A549 (cell line): ENCODE measurements at regions not wholly inside any gene's neighbourhood (a gene's known extent, or its start where the extent isn't known, plus 50 kb on each side); places are given as distances from the start of the nearest gene placed in this dataset.

Source experiments
- ATAC-seq, 2 experiments: fragments of 200-7000 bp in 1 of 2; fragments of >200 bp in 1 of 2; cut with Nextera tagmentation in 1 of 2; cut with Tn5 transposase in 1 of 2; 3 replicates each; pipeline versions ENCODE4 v1.8.0 to v1.9.1; 2018 to 2020; ENCODE audit warnings: mild to moderate bottlenecking in 1 of 2, moderate library complexity in 1 of 2
- CTCF ChIA-PET: fragments of 300-600 bp; sonication (Branson Sonifier 250); formaldehyde crosslinking; extraction: SDS; loops from one replicate; lab custom pipeline; 2021; ENCODE audit warnings: antibody characterized with exemption, inconsistent platforms; lab: Yijun Ruan, JAX
- POLR2A ChIA-PET: fragments of 350-600 bp; formaldehyde crosslinking; extraction: SDS; loops from one replicate; lab custom pipeline; 2021; ENCODE audit warnings: antibody characterized with exemption, inconsistent platforms; lab: Yijun Ruan, JAX
- DNase-seq, 2 experiments: peaks; one replicate each; pipeline versions ENCODE4 v3.0.0 to v3.0.0-alpha.2; 2011 to 2016; ENCODE audit warnings: low read depth in 1 of 2, low spot score in 1 of 2
- FAIRE-seq: peaks from 2 replicates; lab custom pipeline; 2011; peaks lifted over from hg19 to GRCh38; lab: Jason Lieb, UNC
- H3K27ac ChIP-seq, 2 experiments: fragments of >200 bp; sonication (Bioruptor Twin); formaldehyde crosslinking; 3 replicates each; pipeline ENCODE4 v1.5.1; 2016 to 2017
- H3K4me1 ChIP-seq: fragments of >200 bp; sonication (Bioruptor Twin); formaldehyde crosslinking; 3 replicates; pipeline ENCODE4 v1.6.1; 2016
- H3K4me2 ChIP-seq: fragments of >200 bp; sonication (Bioruptor Twin); formaldehyde crosslinking; 3 replicates; pipeline ENCODE4 v1.6.1; 2016
- H3K4me3 ChIP-seq: fragments of >200 bp; sonication (Bioruptor Twin); formaldehyde crosslinking; 3 replicates; pipeline ENCODE4 v1.5.1; 2016
- H3K9me3 ChIP-seq: fragments of >200 bp; sonication (Bioruptor Twin); formaldehyde crosslinking; 3 replicates; pipeline ENCODE4 v1.6.1; 2016
- BHLHE40 ChIP-seq: IDR thresholded peaks from 2 replicates; pipeline ENCODE4 v1.6.1; 2012; ENCODE audit warnings: low read depth, low read length, inconsistent platforms
- CBX2 ChIP-seq: fragments of 200-600 bp; sonication (generic); IDR thresholded peaks from 2 replicates; pipeline ENCODE4 v1.6.1; 2016; ENCODE audit warnings: low read depth, mild to moderate bottlenecking, borderline replicate concordance
- CBX8 ChIP-seq: fragments of 200-600 bp; sonication (generic); IDR thresholded peaks from 2 replicates; pipeline ENCODE4 v1.6.1; 2016
- EHF ChIP-seq: fragments of 250-450 bp; sonication (Bioruptor Pico); IDR thresholded peaks from 2 replicates; pipeline ENCODE4 v1.5.0; 2020; ENCODE audit warnings: mild to moderate bottlenecking
- EHMT2 ChIP-seq: fragments of 200-600 bp; sonication (generic); IDR thresholded peaks from 2 replicates; pipeline ENCODE4 v1.6.1; 2016; ENCODE audit warnings: antibody characterized with exemption, low read depth, mild to moderate bottlenecking, moderate library complexity
- FOSB ChIP-seq: fragments of 250-450 bp; sonication (Bioruptor Pico); IDR thresholded peaks from 2 replicates; pipeline ENCODE4 v1.5.0; 2020; ENCODE audit warnings: mild to moderate bottlenecking, moderate library complexity
- GATA3 ChIP-seq: IDR thresholded peaks from 2 replicates; pipeline ENCODE4 v1.6.1; 2012; ENCODE audit warnings: borderline replicate concordance
- HES2 ChIP-seq: fragments of >200 bp; sonication (Bioruptor Twin); formaldehyde crosslinking; IDR thresholded peaks from 2 replicates; pipeline ENCODE4 v1.6.1; 2016
- HEYL ChIP-seq: fragments of 250-450 bp; sonication (Bioruptor Pico); IDR thresholded peaks from 2 replicates; pipeline ENCODE4 v1.8.0; 2021; ENCODE audit warnings: mild to moderate bottlenecking, moderate library complexity
- HOXB5 ChIP-seq: fragments of 250-450 bp; sonication (Bioruptor Pico); IDR thresholded peaks from 2 replicates; pipeline ENCODE4 v1.5.0; 2020; ENCODE audit warnings: mild to moderate bottlenecking, moderate library complexity
- JUN ChIP-seq, 2 experiments: fragments of >200 bp; sonication (Bioruptor Twin); formaldehyde crosslinking; IDR thresholded peaks; 2 replicates in 1 of 2; 3 replicates in 1 of 2; pipeline ENCODE4 v1.6.1; 2016 to 2017
- MAZ ChIP-seq: fragments of 150-350 bp; IDR thresholded peaks from 2 replicates; pipeline ENCODE4 v1.6.1; 2014; ENCODE audit warnings: antibody characterized with exemption, low read depth, low read length, borderline replicate concordance
- NFE2L2 ChIP-seq: fragments of 150-350 bp; conservative IDR thresholded peaks from 2 replicates; pipeline ENCODE4 v1.6.1; 2014; ENCODE audit warnings: low read length
- NPAS2 ChIP-seq: fragments of 250-450 bp; sonication (Bioruptor Pico); IDR thresholded peaks from 2 replicates; pipeline ENCODE4 v1.8.0; 2022; ENCODE audit warnings: mild to moderate bottlenecking, moderate library complexity, borderline replicate concordance
- PBX3 ChIP-seq: IDR thresholded peaks from 2 replicates; pipeline ENCODE4 v1.6.1; 2012
- POLR2A ChIP-seq: IDR thresholded peaks from 2 replicates; pipeline ENCODE4 v1.6.1; 2012; ENCODE audit warnings: mild to moderate bottlenecking, low read length
- POLR2AphosphoS2 ChIP-seq: conservative IDR thresholded peaks from 2 replicates; pipeline ENCODE4 v1.6.1; 2012; ENCODE audit warnings: low read length, improper control_type of control experiment, inconsistent platforms
- RCOR1 ChIP-seq: fragments of 150-350 bp; IDR thresholded peaks from 2 replicates; pipeline ENCODE4 v1.6.1; 2014; ENCODE audit warnings: antibody characterized with exemption, low read length, low read depth
- SMC3 ChIP-seq: fragments of >200 bp; sonication (Bioruptor Twin); formaldehyde crosslinking; IDR thresholded peaks from 3 replicates; pipeline ENCODE4 v1.6.1; 2018; ENCODE audit warnings: inconsistent platforms
- USF2 ChIP-seq: fragments of 450-650 bp; IDR thresholded peaks from 2 replicates; pipeline ENCODE4 v1.6.1; 2014; ENCODE audit warnings: antibody characterized with exemption
- ZC3H11A ChIP-seq: fragments of 450-650 bp; IDR thresholded peaks from 2 replicates; pipeline ENCODE4 v1.6.1; 2014; ENCODE audit warnings: antibody characterized with exemption, mild to moderate bottlenecking
- ZFP36 ChIP-seq: fragments of 450-650 bp; IDR thresholded peaks from 2 replicates; pipeline ENCODE4 v1.6.1; 2014; ENCODE audit warnings: borderline replicate concordance; ENCODE audit not compliant: partially characterized antibody
- ZSCAN20 ChIP-seq: fragments of 250-450 bp; sonication (Bioruptor Pico); IDR thresholded peaks from 2 replicates; pipeline ENCODE4 v1.8.0; 2022; ENCODE audit warnings: mild to moderate bottlenecking, moderate library complexity
- WGBS: methylation state at CpG from one replicate; pipeline ENCODE4 v1.1.6; 2017; ENCODE audit errors: missing lambda C conversion rate; 5-methylcytosine and 5-hydroxymethylcytosine counted together
- TF ChIP-seq, protein P1 (sequence below): fragments of >200 bp; sonication (Bioruptor Twin); formaldehyde crosslinking; IDR thresholded peaks from 3 replicates; pipeline ENCODE4 v1.6.1; 2016
- TF ChIP-seq, protein P2 (sequence below): fragments of 250-450 bp; sonication (Bioruptor Pico); IDR thresholded peaks from 2 replicates; pipeline ENCODE4 v1.5.0; 2021; ENCODE audit warnings: mild to moderate bottlenecking, moderate library complexity, borderline replicate concordance

DNA sequence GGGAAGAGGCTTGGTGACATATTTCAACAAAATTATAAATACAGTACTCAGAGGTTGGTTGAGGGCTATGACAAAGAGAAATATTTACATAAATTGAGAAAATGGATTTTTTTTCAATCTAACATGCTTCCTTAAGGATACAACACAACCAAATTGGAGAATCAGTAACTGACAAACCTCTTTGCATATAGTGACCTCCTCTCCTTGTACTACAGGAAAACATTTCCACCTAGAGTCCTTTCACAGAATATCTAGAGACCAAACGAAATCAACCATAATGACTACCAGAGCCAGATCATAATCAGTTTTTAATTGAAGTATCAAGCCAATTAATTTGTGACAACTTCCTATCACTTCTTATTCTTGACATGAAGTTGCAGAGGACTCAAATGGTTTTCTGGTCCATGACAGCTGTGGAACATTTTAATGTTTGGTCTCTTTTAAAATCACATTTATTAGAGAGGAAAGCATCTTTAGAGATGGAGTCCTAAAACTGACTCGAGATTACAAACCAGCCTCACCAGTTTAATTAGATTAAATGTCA lies 1636.5 kb upstream of the C9orf72 start:
- ATAC-seq: no peak
- CTCF ChIA-PET: no interaction called here
- FAIRE-seq: no peak

DNA sequence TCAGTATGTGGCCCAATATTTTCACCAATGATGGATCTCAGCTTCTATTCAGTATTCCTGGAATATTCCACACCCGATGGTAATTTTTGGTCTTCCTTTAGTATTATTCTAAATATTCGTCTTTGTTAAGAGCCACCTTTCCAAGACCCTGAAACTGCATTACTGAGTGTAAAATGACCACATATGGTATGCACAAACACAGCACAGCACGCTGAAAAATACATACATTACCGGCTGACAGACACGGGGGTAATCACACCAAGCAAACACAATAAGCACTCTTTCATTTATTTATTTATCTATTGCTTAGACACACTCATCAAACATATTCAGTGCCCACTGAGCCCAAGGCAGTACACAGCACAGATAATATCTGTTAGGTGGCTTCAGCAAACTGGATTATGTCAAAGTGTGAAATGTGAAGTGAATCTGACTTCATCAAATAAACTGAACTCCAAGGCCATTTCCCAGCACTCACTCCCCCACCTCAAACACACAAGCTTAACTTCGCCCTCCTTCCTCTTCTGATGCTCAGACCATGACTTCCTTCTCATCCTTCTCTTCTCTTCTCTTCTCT lies 1637.8 kb upstream of the C9orf72 start:
- 64% methylated on average over 6 of the region's 6 CpGs for WGBS
- Histone ChIP-seq H3K4me1 (peaks cover 22% of the 10 kb centered on the region), H3K4me2 (peak overlapping the region; percentile 100; the same call in 1 of the 3 replicates), H3K4me3 (no peak overlapping the region; the same call in 2 of the 3 replicates), H3K27ac (no peak overlapping the region), H3K9me3 (no peaks in the 10 kb centered on the region)
- POLR2A ChIA-PET: no interaction called here
- DNase-seq (no peak), FAIRE-seq (no peak), ATAC-seq (no peak)
- CTCF ChIA-PET: interaction anchor here (1.0 to 3.2 kb wide), 9 partner anchors 11 to 953 kb away, joined by 3 to 18 read pairs (median 3); no protein-coding TSS in a partner anchor
- no peak for TF ChIP-seq MAZ
- TF ChIP-seq EHMT2: no peak
- no peak for TF ChIP-seq PBX3
- no peak for TF ChIP-seq USF2
- no peak for TF ChIP-seq NPAS2 (CRISPR knock-in tag)
- no peak for TF ChIP-seq ZFP36
- no peak for TF ChIP-seq CBX2
- TF ChIP-seq, protein P1, sequence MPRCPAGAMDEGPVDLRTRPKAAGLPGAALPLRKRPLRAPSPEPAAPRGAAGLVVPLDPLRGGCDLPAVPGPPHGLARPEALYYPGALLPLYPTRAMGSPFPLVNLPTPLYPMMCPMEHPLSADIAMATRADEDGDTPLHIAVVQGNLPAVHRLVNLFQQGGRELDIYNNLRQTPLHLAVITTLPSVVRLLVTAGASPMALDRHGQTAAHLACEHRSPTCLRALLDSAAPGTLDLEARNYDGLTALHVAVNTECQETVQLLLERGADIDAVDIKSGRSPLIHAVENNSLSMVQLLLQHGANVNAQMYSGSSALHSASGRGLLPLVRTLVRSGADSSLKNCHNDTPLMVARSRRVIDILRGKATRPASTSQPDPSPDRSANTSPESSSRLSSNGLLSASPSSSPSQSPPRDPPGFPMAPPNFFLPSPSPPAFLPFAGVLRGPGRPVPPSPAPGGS: no peak

More for the DNA sequence above, 1636.5 kb upstream of the C9orf72 start:
- H3K4me3 ChIP-seq: no peak overlapping the region
- no peak for DNase-seq
- POLR2A ChIA-PET: no interaction called here
- no peak overlapping the region for H3K27ac ChIP-seq
- TF ChIP-seq POLR2A (no peak), CBX8 (peak; percentile 56; the same call in 1 of the 2 replicates)
- peaks cover 19% of the 10 kb centered on the region for H3K4me1 ChIP-seq
- H3K4me2 ChIP-seq: no peak overlapping the region
- H3K9me3 ChIP-seq: no peaks in the 10 kb centered on the region
- 15% methylated on average over 2 of the region's 2 CpGs for WGBS

DNA sequence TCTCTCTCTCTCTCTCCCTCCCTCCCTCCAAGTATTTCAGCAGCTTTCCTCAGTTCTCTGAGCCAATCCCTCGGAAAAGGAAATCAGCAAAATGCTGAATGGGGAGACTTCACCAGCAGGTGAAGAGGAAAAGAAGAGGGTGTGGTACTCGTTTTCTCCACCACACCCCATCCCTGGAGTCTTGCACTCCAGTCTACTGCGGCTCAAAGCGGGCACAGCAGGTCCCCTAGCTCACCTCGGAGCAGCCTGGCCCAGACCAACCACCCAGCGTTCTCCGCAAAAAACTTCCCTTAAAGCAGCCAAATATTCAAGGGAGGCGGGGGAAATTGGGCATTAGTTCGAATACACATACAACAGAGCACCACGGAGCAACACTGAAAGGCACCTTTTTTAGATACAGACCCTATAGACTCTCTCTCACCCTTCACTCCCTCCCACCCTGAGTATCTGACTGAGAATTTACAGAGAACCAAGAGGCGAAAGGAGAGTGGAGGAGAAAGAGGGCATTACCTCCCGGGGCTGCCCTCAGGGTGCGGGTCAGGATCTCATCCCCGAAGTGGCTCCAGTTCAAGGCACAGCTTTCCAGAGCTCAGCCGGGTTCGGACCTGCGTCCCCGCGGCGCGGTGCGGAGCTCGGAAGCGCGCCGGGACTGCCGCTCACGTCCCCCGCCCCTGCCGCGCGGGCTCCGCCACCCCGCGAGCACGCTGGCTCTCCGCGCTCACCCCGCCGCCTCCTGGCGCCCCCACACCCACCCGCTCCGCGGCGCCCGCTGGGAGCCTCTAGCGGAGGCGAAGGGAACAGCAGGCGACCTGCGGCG lies 1638.5 kb upstream of the C9orf72 start:
- DNase-seq (peak; percentile 47 to 56), FAIRE-seq (no peak), ATAC-seq (peak; percentile 70 to 85)
- 4% methylated on average over 23 of the region's 51 CpGs for WGBS
- Histone ChIP-seq H3K9me3 (no peaks in the 10 kb centered on the region), H3K4me2 (peak overlapping the region; percentile 100), H3K27ac (peak overlapping the region; percentile 25 to 69; a peak in 4 of 6 replicates), H3K4me1 (peaks cover 22% of the 10 kb centered on the region), H3K4me3 (peak overlapping the region; percentile 51)
- POLR2A ChIA-PET: no interaction called here
- CTCF ChIA-PET: interaction anchor here (0.8 to 3.2 kb wide), 15 partner anchors 9 to 954 kb away, joined by 3 to 18 read pairs (median 3); no protein-coding TSS in a partner anchor
- TF ChIP-seq ZC3H11A (no peak), RCOR1 (no peak), PBX3 (no peak), ZSCAN20 (no peak), HEYL (CRISPR knock-in tag) (no peak), HOXB5 (CRISPR knock-in tag) (no peak), ZFP36 (no peak), BHLHE40 (no peak), HES2 (no peak), SMC3 (peak; percentile 64), JUN (IDR thresholded peaks at IDR 0.05) (no peak), GATA3 (no peak), FOSB (no peak), EHMT2 (no peak), MAZ (no peak), NFE2L2 (no peak), POLR2AphosphoS2 (no peak), CBX2 (no peak), EHF (CRISPR knock-in tag) (no peak)
- TF ChIP-seq, protein P2, sequence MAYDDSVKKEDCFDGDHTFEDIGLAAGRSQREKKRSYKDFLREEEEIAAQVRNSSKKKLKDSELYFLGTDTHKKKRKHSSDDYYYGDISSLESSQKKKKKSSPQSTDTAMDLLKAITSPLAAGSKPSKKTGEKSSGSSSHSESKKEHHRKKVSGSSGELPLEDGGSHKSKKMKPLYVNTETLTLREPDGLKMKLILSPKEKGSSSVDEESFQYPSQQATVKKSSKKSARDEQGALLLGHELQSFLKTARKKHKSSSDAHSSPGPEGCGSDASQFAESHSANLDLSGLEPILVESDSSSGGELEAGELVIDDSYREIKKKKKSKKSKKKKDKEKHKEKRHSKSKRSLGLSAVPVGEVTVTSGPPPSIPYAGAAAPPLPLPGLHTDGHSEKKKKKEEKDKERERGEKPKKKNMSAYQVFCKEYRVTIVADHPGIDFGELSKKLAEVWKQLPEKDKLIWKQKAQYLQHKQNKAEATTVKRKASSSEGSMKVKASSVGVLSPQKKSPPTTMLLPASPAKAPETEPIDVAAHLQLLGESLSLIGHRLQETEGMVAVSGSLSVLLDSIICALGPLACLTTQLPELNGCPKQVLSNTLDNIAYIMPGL (CRISPR knock-in tag): no peak
